HCT116 (cell line): ENCODE measurements at regions not wholly inside any gene's neighbourhood (a gene's known extent, or its start where the extent isn't known, plus 50 kb on each side); places are given as distances from the start of the nearest gene placed in this dataset.

Source experiments
- ATAC-seq: fragments of 200-7000 bp; cut with Tn5 transposase; 2 replicates; pipeline ENCODE4 v1.9.1; 2020; ENCODE audit warnings: mild to moderate bottlenecking, moderate library complexity
- BruUV-seq: library from RNA; stranded (reverse); fragments of 400-500 nt; replicated peaks from 2 replicates; lab custom pipeline; 2021; lab: Mats Ljungman, UMichigan
- CTCF ChIA-PET: fragments of 300-600 bp; sonication (Branson Sonifier 250); formaldehyde crosslinking; loops from one replicate; lab custom pipeline; 2021; ENCODE audit warnings: antibody characterized with exemption; lab: Charles Lee
- POLR2A ChIA-PET: fragments of 300-600, 350-600 bp; sonication (Branson Sonifier 250); formaldehyde crosslinking; loops from one replicate; lab custom pipeline; 2021; ENCODE audit warnings: antibody characterized with exemption; lab: Charles Lee
- RAD21 ChIA-PET, 2 experiments: fragments of 300-600 bp; sonication (Branson Sonifier 250); formaldehyde crosslinking; loops; one replicate each; lab custom pipeline; 2023; ENCODE audit warnings: low total read pairs in 2 of 2; ENCODE audit not compliant: uncharacterized antibody in 2 of 2, unreplicated experiment in 2 of 2, low non-redundant PET in 1 of 2; lab: Charles Lee
- DNase-seq: peaks from one replicate; pipeline ENCODE4 v3.0.0-alpha.2; 2010; ENCODE audit warnings: low read depth, low spot score
- H2AFZ ChIP-seq: fragments of 200-600 bp; shearing (Covaris generic), sonication (generic); 2 replicates; pipeline ENCODE4 v1.6.1; 2017; ENCODE audit warnings: low read depth, mixed run types, mixed read lengths, antibody characterized with exemption, low read length; ENCODE audit not compliant: poor library complexity, severe bottlenecking
- H3K27ac ChIP-seq: 2 replicates; pipeline ENCODE4 v1.5.1; 2012; ENCODE audit warnings: low read depth, low read length
- H3K27me3 ChIP-seq: fragments of 200-600 bp; sonication (generic); 2 replicates; pipeline ENCODE4 v1.6.1; 2016; ENCODE audit warnings: mixed run types, low read length, mixed read lengths; ENCODE audit not compliant: insufficient read depth
- H3K36me3 ChIP-seq, 2 experiments: fragments of 200-500 bp in 1 of 2; fragments of 200-600 bp in 1 of 2; sonication (Bioruptor generic) in 1 of 2; sonication (generic) in 1 of 2; 2 replicates each; pipeline versions ENCODE4 v1.5.1 to v1.6.1; 2014 to 2016; ENCODE audit warnings: low read length in 2 of 2, inconsistent platforms in 1 of 2, mixed read lengths in 1 of 2, mixed run types in 1 of 2; ENCODE audit not compliant: insufficient read depth in 2 of 2, control insufficient read depth in 1 of 2
- H3K4me1 ChIP-seq, 2 experiments: fragments of 200-600 bp in 1 of 2; sonication (generic) in 1 of 2; 2 replicates each; pipeline versions ENCODE4 v1.5.1 to v1.6.1; 2012 to 2017; ENCODE audit warnings: low read length in 2 of 2, inconsistent platforms in 1 of 2, mild to moderate bottlenecking in 1 of 2, mixed read lengths in 1 of 2, mixed run types in 1 of 2, moderate library complexity in 1 of 2; ENCODE audit not compliant: insufficient read depth in 2 of 2, control insufficient read depth in 1 of 2
- H3K4me2 ChIP-seq: fragments of 200-600 bp; sonication (generic); 2 replicates; pipeline ENCODE4 v1.6.1; 2017; ENCODE audit warnings: mixed run types, low read length, mixed read lengths
- H3K4me3 ChIP-seq, 2 experiments: fragments of 200-600 bp in 1 of 2; sonication (generic) in 1 of 2; replicated peaks in 1 of 2; 2 replicates each; pipeline ENCODE4 v1.5.1; 2011 to 2016; ENCODE audit warnings: low read length in 2 of 2, control low read depth in 1 of 2, low read depth in 1 of 2, mild to moderate bottlenecking in 1 of 2, mixed read lengths in 1 of 2, mixed run types in 1 of 2
- H3K79me2 ChIP-seq: fragments of 200-600 bp; sonication (generic); 2 replicates; pipeline ENCODE4 v1.6.1; 2017; ENCODE audit warnings: mild to moderate bottlenecking, mixed run types, low read length, moderate library complexity, mixed read lengths; ENCODE audit not compliant: insufficient read depth
- H3K9ac ChIP-seq: fragments of 200-600 bp; sonication (generic); 2 replicates; pipeline ENCODE4 v1.6.1; 2016; ENCODE audit warnings: low read length, mixed read lengths
- H3K9me2 ChIP-seq: fragments of 200-600 bp; sonication (generic), shearing (Covaris generic); 2 replicates; pipeline ENCODE4 v1.6.1; 2017; ENCODE audit warnings: mixed run types, mild to moderate bottlenecking, moderate library complexity; ENCODE audit not compliant: insufficient read depth
- H3K9me3 ChIP-seq, 2 experiments: fragments of 200-500 bp in 1 of 2; fragments of 200-600 bp in 1 of 2; sonication (Bioruptor generic) in 1 of 2; sonication (generic) in 1 of 2; 2 replicates each; pipeline ENCODE4 v1.6.1; 2014 to 2017; ENCODE audit warnings: low read length in 2 of 2, mixed read lengths in 2 of 2, inconsistent platforms in 1 of 2, low read depth in 1 of 2, mild to moderate bottlenecking in 1 of 2, mixed run types in 1 of 2, moderate library complexity in 1 of 2; ENCODE audit not compliant: control insufficient read depth in 1 of 2, insufficient read depth in 1 of 2
- H4K20me1 ChIP-seq: fragments of 200-600 bp; sonication (generic), shearing (Covaris generic); 2 replicates; pipeline ENCODE4 v1.6.1; 2017; ENCODE audit warnings: mixed run types, mild to moderate bottlenecking, moderate library complexity; ENCODE audit not compliant: insufficient read depth
- CBX3 ChIP-seq: IDR thresholded peaks from 2 replicates; pipeline ENCODE4 v1.6.1; 2012; ENCODE audit warnings: low read depth
- ELF1 ChIP-seq: IDR thresholded peaks from 2 replicates; pipeline ENCODE4 v1.6.1; 2012; ENCODE audit warnings: low read depth, borderline replicate concordance
- EZH2 ChIP-seq: fragments of 200-600 bp; sonication (generic); IDR thresholded peaks from 2 replicates; pipeline ENCODE4 v1.6.1; 2017; ENCODE audit warnings: antibody characterized with exemption, mixed run types
- EZH2phosphoT487 ChIP-seq: fragments of 200-600 bp; IDR thresholded peaks from 2 replicates; pipeline ENCODE4 v1.6.1; 2018; ENCODE audit warnings: antibody characterized with exemption, borderline replicate concordance
- SP1 ChIP-seq: IDR thresholded peaks from 2 replicates; pipeline ENCODE4 v1.6.1; 2012; ENCODE audit warnings: low read depth
- intact Hi-C: fragments of 100-400 bp; cut with micrococcal nuclease; formaldehyde crosslinking; loops from 2 replicates; pipeline ENCODE4 v1.10.0; 2022
- TF ChIP-seq, protein P1 (sequence below): IDR thresholded peaks from 2 replicates; pipeline ENCODE4 v1.6.1; 2011; ENCODE audit warnings: mild to moderate bottlenecking, low read length, moderate library complexity; ENCODE audit not compliant: insufficient replicate concordance; ENCODE audit errors: extremely low read depth
- TF ChIP-seq, protein P2 (sequence below): IDR thresholded peaks from 2 replicates; pipeline ENCODE4 v1.6.1; 2012; ENCODE audit warnings: low read depth

DNA sequence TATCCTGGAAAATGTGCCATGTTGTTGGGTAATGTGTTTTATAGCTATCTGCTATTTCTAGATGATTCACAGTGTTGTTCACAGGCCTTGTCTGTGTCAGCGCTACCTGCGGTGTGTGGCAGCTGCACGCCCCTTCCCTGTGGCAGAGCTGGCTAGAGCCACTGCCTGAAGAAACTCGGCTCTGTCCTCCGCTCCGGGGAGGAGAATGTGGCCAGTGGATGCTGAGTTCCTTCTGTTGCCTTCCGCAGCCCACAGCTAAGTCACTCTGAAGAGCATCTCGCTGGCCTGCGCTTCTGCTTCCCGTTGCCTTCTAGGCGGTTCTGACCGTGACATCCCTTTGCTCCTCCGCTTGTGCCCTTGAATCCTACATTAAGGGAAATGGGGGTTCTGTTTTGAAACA lies 135.1 kb downstream of the PLG start:
- no peaks in the 10 kb centered on the region for H3K9me3 ChIP-seq
- ChIA-PET RAD21 (no interaction called here), CTCF (no interaction called here), POLR2A (no interaction called here)
- intact Hi-C loops, result no loop called here
- no peak for DNase-seq
- H3K79me2 ChIP-seq, result no peaks in the 10 kb centered on the region
- no peak for TF ChIP-seq SP1
- no peak for TF ChIP-seq ELF1
- TF ChIP-seq, protein P1, sequence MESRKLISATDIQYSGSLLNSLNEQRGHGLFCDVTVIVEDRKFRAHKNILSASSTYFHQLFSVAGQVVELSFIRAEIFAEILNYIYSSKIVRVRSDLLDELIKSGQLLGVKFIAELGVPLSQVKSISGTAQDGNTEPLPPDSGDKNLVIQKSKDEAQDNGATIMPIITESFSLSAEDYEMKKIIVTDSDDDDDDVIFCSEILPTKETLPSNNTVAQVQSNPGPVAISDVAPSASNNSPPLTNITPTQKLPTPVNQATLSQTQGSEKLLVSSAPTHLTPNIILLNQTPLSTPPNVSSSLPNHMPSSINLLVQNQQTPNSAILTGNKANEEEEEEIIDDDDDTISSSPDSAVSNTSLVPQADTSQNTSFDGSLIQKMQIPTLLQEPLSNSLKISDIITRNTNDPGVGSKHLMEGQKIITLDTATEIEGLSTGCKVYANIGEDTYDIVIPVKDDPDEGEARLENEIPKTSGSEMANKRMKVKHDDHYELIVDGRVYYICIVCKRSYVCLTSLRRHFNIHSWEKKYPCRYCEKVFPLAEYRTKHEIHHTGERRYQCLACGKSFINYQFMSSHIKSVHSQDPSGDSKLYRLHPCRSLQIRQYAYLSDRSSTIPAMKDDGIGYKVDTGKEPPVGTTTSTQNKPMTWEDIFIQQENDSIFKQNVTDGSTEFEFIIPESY, result no peak
- TF ChIP-seq, protein P2, sequence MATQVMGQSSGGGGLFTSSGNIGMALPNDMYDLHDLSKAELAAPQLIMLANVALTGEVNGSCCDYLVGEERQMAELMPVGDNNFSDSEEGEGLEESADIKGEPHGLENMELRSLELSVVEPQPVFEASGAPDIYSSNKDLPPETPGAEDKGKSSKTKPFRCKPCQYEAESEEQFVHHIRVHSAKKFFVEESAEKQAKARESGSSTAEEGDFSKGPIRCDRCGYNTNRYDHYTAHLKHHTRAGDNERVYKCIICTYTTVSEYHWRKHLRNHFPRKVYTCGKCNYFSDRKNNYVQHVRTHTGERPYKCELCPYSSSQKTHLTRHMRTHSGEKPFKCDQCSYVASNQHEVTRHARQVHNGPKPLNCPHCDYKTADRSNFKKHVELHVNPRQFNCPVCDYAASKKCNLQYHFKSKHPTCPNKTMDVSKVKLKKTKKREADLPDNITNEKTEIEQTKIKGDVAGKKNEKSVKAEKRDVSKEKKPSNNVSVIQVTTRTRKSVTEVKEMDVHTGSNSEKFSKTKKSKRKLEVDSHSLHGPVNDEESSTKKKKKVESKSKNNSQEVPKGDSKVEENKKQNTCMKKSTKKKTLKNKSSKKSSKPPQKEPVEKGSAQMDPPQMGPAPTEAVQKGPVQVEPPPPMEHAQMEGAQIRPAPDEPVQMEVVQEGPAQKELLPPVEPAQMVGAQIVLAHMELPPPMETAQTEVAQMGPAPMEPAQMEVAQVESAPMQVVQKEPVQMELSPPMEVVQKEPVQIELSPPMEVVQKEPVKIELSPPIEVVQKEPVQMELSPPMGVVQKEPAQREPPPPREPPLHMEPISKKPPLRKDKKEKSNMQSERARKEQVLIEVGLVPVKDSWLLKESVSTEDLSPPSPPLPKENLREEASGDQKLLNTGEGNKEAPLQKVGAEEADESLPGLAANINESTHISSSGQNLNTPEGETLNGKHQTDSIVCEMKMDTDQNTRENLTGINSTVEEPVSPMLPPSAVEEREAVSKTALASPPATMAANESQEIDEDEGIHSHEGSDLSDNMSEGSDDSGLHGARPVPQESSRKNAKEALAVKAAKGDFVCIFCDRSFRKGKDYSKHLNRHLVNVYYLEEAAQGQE, result no peak
- TF ChIP-seq EZH2, result no peak
- TF ChIP-seq CBX3, result no peak
- TF ChIP-seq EZH2phosphoT487, result no peak
- H3K9me2 ChIP-seq, result peaks cover 4% of the 10 kb centered on the region; the same call in 1 of the 2 replicates
- BruUV-seq, result no TSS peak
- no peak overlapping the region for H3K27ac ChIP-seq
- no peaks in the 10 kb centered on the region for H3K27me3 ChIP-seq
- H4K20me1 ChIP-seq, result no peaks in the 10 kb centered on the region
- H3K4me3 ChIP-seq, result no peak overlapping the region
- no peaks in the 10 kb centered on the region for H3K36me3 ChIP-seq
- no peak for ATAC-seq
- no peaks in the 10 kb centered on the region for H3K4me1 ChIP-seq
- H3K9ac ChIP-seq, result no peak overlapping the region
- H2AFZ ChIP-seq, result no peak overlapping the region
- no peak overlapping the region for H3K4me2 ChIP-seq
